Dedifferentiated amniotic fluid mesenchymal stem cell (primary cell): ENCODE measurements at regions not wholly inside any gene's neighbourhood (a gene's known extent, or its start where the extent isn't known, plus 50 kb on each side); places are given as distances from the start of the nearest gene placed in this dataset.
"Not testable (repeated sequence)": the region's sequence is repeated elsewhere in the genome, so short reads cannot be mapped to it uniquely, and the experiment has no call there.

Experiments
- DNase-seq: peaks from one replicate; pipeline ENCODE4 v3.0.0-alpha.2; 2016; ENCODE audit errors: extremely low spot score

- no peak for DNase-seq
These were observed 383.1 kb upstream of the STEAP1 start for GRCh38 chr7:89771003-89771636.

DNA sequence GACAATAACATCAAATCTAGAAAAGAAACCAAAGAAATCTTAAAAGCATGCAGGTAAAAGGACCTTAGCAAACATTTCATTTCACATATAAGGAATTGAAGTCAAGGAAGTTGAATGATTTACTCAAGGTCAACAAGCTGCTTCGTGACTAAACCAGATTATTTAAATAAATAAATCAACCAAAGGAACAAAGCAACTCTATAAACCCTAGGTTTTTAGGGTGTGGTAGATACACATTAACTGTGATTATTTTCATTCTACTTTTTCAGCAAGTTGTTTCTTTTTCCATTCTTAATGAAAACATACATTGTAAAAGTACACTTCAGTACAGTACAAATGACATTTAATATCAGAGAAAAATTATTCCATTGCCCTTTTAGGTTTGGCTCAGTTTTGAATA, 382.0 kb upstream of the STEAP1 start:
- DNase-seq, result no peak

GRCh38 chr7:89773611-89774010, 380.7 kb upstream of the STEAP1 start:
- DNase-seq, result no peak

DNA sequence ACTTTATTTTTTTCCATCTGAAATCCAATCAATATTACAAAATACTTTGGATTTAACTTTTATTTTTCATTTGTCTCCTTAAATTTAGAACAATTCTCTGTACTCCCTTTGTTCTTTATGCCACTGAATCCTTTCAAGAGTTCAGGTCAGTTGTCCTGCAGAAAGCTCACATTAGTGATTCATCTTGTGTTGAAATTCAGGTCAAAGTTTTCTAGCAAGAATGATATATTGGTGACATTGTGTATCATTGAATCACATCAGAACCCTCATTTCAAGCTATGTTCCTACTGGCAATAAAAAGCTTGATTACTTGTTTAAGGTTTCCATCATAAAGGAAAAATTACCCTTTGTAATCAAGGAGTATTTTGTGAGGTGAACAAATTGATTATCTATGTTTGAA, 378.8 kb upstream of the STEAP1 start:
- no peak for DNase-seq

- DNase-seq, result no peak
These were observed 377.3 kb upstream of the STEAP1 start for GRCh38 chr7:89776980-89777379.

DNA sequence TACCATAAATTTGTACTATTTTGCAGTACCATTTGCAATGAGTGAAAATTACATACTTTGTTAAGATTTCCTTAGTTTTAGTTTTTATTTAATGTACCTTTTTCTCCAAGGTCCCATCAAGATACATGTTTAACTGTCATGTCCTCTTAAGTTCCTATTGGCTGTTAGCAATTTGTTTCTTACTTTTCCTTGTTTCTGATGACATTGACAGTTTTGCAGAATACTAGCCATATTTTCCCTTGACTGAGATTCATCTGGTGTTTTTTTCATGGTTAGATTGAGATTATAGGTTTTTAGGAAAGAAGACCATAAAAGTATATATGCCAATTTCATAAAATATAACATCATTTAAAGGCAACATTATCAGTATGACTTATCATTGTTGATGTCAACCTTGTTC, 376.8 kb upstream of the STEAP1 start:
- no peak for DNase-seq

DNA sequence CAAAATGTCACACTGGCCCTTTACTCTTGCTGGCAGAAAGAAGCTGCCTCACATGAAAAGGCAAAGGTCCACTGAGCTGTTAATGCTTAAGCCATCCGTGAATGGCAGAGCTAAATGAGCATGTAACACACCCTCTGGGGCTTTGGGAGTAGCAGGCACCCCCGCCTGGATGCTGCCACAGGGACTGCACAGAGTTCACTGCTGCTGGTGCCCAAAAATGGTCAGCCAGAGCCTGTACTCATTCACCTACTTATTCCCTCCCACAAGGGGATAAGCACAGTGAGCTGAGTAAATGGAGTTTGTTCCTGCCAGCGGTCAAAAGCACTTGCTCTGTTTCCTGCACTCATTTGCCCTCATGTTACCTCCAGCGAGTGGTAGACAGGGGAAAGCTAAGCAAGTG, 374.0 kb upstream of the STEAP1 start:
- no peak for DNase-seq

- DNase-seq, result no peak
These were observed 357.8 kb upstream of the STEAP1 start for GRCh38 chr7:89796481-89796880.

GRCh38 chr7:89797965-89798598, 356.2 kb upstream of the STEAP1 start:
- DNase-seq, result no peak

- DNase-seq, result no peak
These were observed 355.7 kb upstream of the STEAP1 start for GRCh38 chr7:89798599-89798996.

DNA sequence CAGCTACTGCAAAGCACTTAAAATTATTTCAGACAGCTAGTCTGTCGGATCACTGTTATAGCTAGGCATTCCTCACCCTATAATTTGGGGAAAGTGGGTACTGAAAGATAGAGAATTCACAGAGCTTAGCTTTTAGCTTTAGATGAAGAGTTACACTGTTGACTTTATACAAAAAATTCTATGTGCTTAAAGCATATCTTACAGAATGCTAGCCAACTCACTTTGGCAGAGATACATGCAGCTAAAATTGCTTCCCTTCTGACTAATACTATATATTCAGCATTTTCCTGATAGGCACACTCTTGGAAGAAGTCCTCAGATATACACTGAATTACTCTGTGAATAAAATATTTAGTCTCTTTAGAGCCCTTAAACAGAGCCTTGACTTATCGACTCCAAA, 353.5 kb upstream of the STEAP1 start:
- no peak for DNase-seq

DNA sequence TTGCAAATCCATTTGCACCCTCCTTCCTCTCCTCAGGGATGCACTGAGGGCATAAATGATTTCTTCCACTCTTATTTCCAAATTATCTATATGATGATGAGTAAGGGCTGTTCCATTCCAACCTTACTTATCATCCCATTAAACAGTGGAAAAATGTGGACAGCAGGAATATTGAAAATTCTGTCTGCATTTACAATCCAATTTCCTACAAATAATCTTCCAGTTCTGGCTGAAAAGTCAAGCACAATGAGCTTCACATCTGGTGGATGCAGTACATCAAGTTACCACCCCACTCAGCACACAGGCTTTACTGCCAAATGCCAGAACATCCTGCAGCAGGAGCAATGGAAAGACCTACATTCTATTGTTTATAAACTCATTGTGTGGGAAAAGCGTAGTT, 345.0 kb upstream of the STEAP1 start:
- DNase-seq, result no peak

DNA sequence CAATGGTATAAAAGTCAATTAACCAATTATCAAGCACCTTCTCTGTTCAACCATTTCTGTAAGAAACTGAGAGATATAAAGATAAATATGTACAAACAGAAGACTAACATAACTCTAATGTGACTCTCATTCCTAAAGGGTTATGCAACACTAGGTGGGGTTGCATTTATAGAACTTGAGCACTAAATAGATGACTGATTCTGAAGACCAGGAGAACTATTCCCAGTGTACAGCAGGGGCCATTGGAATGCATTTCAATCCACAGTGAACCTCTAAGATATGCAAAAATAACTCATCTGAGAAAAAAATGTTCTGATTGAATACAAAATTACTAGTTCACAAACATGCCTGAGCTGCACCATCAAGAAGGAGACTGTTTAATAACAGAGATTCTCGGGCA, 341.2 kb upstream of the STEAP1 start:
- no peak for DNase-seq

- no peak for DNase-seq
These were observed 328.1 kb upstream of the STEAP1 start for GRCh38 chr7:89826121-89826520.

DNA sequence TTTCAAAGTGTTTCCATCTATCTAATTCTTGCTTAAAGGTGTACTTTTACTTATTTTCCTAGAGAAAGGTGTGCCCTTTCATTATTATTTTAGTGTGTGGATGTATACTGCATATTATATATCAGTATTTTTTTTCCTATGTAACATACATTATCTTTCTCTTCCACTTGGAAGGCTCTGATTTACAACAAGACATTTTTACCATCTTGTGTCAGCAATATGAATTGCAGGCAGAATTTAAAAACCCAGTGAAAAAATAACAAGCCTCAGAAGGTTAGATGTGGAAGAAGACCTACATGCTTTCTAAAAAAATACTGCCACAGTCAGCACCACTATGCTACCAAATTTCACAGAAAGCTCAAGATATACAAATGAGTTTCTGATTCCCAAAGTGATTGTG, 327.7 kb upstream of the STEAP1 start:
- DNase-seq, result no peak

DNA sequence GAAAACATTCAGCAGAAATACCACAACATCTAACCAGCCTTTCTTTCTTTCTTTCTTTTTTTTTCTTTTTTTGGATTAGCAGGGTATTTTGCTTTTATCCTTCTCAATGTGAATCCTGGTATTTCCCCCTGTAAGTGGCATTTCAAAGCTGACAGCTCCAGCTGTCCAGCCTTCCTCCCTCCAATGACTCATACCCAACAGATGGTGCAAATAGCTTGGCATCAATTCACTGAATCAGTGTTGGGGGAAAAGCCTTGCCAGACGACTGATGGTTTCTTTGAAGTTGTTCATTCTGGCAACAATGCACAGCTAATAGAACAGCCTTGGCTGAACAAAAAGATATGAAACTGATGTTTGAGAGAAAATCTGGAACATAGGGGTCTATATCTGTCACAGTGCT, 316.8 kb upstream of the STEAP1 start:
- DNase-seq, result no peak

DNA sequence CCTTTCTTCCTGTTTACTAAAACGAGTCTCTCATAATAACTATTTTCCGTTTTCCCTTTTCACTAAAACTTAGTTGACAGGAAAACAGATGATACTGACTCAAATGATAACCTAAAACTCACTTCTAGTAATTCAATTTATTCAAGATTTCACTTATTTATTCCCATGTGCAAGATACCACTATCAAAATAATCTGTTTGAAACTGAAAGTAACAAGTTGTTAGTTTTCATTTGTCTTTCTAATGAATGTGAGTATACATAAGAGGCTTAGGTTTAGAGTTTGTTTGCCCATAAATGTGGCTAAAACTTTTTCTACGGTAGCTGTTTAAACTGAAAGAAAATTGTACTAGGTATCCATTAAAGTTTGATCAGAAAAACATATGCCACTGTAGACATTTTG, 314.9 kb upstream of the STEAP1 start:
- DNase-seq, result no peak

DNA sequence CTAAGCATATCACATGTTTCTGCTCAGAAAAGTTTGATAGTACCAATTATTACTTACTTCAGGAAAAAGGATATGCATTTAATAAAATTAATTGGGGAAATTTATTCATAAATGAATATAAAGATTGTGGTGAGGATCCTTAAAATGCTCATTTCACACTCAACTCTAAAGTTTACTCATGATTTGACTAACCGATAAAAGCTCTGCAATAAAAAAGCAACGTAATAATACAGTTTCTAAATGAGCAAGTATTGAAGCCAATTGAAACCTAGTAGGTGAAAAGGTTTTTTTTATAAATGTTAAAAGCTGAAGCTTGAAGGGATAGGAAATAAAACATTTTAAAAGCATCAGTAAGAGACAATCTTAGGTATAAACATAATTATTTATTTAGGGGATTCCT, 308.3 kb upstream of the STEAP1 start:
- no peak for DNase-seq

GRCh38 chr7:89849052-89849451, 305.2 kb upstream of the STEAP1 start:
- no peak for DNase-seq

DNA sequence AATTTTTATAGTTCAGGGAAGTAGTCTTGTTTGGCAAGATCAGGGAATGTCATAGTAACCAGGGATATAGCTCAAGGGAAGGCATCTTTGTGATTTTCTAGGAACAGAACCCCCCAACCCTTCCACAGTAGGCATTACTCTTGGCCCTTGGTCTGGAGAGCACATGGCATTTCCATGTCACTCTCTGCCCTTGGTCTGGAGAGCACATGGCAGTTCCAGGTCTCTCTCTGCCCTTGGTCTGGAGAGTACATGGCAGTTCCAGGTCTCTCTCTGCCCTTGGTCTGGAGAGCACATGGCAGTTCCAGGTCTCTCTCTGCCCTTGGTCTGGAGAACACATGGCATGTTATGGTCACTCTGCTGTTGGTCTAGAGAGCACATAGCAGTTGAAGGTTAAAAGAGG, 297.2 kb upstream of the STEAP1 start:
- DNase-seq, result not testable (repeated sequence)

DNA sequence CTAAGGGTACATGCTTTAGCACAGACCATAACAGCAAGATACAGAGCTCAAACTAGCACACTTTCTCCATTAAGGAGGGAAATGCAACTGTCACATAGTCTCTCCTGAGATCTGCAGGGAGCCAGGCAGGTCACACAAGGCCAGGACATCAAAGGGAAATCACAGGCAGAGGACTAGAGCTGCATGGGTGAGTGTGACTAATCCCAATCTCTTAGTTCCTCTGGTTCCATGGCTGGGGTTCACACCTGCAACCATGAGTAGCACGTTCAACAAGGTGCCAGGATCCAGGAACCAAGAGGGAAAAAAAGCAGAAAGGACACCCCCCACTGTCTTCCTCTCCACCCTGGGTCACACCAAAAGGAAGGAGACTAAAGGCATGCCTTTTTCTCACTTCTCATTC, 296.5 kb upstream of the STEAP1 start:
- DNase-seq, result no peak

DNA sequence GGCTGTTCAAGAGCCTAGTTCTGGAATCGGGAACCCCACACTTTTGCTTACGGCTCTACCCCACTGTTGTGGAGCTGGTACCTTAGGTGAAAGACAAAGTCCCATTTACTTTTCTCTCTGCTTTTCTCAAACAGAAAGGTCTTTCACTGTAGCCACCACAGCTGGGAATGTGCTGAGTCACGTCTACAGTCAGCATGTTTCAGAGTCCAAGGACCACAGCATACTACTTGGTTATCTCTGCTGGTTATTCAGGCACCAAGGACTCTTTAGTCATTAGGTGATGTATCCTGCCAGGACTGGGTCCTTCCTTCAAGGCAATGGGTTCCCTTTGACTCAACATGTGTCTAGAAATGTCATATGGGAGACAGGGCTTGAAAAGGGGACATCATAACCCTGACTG, 266.8 kb upstream of the STEAP1 start:
- DNase-seq, result no peak

- no peak for DNase-seq
These were observed 245.5 kb upstream of the STEAP1 start for GRCh38 chr7:89908736-89909135.

- DNase-seq, result no peak
These were observed 239.6 kb upstream of the STEAP1 start for GRCh38 chr7:89914711-89915110.
